C4-2B (cell line): ENCODE measurements at regions not wholly inside any gene's neighbourhood (a gene's known extent, or its start where the extent isn't known, plus 50 kb on each side); places are given as distances from the start of the nearest gene placed in this dataset.

Experiments used
- CTCF ChIP-seq: fragments of 450-650 bp; conservative IDR thresholded peaks from 2 replicates; pipeline ENCODE4 v1.5.1; 2017; ENCODE audit warnings: mild to moderate bottlenecking
- ZFX ChIP-seq: fragments of 450-650 bp; IDR thresholded peaks from 2 replicates; pipeline ENCODE4 v1.6.1; 2017

- no peak for TF ChIP-seq CTCF
- no peak for TF ChIP-seq ZFX
Measured at GRCh38 chr1:218673170-218673569, 328.0 kb downstream of the TGFB2 start.
